ENCODE measurements at regions not wholly inside any gene's neighbourhood (a gene's known extent, or its start where the extent isn't known, plus 50 kb on each side); places are given as distances from the start of the nearest gene placed in this dataset.

DNA sequence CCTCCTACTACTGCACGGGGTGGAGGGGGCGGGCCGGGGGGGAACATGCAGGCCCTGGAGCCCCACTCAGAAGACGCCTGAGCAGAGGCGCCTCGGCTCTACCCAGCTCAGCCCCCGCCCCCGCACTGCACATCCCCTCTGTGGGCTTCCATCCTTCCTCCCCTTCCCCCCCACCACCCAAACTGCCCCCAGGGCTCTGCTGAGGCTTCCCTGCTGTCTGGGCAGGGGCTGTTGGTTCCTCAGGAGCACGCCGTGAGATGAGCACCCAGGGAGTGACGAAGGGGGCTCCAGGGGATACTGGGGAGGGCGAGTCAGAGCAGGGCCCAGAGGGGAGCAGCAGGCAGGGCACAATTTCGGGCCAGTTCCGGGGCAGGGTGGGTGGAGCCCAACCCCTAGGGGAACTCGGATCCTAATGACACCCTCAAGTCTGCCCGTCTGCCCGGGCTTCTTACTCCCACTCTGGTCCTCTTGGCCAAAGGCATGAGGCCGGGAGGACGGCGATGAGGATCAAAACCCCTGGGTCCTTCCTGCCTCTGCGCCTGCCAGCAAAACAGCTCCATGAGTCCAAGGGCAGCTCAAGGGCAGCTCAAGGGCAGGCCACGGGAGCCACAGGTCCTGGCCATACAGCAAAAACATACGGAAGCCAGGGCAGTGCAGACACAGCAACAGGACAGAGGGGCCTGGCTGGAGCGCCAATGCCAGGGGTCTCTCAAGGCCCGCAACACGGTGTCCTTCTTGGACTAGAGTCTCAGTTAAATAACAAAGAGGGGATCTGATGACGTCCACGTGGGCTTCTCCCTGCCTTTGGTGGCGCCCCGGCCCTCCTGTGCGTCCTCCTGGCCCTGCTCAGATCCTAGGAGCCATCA lies 200.9 kb downstream of the AUH start:
- POLR2A ChIA-PET, result no interaction called here

DNA sequence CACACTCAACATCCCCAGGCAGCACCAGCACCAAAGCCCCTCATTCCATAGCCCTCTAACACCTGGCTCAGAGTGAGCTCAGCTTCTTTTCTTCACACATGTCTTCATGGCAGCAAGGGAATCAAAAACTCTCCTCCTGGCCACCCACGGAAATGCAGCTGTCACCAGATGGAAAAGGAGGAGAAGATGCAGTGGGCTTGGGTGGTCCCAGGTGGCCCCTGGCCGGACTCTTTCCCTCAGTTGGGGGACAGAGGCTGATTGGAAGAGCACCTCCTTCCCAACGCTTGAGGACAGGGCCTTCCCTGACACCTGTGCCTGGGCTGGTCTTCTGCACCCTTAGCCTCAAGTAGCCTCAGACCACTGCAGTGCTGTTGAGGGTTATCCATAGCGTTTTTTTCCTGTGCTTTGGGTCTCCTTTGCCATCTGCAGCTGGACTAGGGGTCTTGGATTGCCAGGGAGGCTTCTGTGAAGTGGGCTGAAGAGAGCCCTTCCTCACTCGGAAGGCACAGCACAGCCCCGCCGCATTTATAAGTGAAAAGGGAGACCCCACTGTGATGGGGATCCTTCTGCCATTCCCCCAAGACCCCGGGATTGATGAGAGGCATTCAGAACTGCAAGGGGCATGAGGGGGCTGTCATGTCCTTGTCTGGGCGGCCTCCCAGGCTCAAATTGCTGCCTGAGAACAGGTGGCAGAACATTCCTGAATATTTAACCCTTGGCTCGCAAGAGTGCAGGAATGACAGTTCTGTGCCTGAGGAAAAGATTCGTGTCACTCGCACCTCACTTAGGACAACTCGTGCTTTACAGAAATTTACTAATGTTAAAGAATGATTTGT lies 200.0 kb downstream of the AUH start:
- H3K9me3 Mint-ChIP-seq (ENCODE audit: unreplicated experiment), result no peaks in the 10 kb centered on the region
- TF ChIP-seq, protein P1, sequence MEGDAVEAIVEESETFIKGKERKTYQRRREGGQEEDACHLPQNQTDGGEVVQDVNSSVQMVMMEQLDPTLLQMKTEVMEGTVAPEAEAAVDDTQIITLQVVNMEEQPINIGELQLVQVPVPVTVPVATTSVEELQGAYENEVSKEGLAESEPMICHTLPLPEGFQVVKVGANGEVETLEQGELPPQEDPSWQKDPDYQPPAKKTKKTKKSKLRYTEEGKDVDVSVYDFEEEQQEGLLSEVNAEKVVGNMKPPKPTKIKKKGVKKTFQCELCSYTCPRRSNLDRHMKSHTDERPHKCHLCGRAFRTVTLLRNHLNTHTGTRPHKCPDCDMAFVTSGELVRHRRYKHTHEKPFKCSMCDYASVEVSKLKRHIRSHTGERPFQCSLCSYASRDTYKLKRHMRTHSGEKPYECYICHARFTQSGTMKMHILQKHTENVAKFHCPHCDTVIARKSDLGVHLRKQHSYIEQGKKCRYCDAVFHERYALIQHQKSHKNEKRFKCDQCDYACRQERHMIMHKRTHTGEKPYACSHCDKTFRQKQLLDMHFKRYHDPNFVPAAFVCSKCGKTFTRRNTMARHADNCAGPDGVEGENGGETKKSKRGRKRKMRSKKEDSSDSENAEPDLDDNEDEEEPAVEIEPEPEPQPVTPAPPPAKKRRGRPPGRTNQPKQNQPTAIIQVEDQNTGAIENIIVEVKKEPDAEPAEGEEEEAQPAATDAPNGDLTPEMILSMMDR (IDR thresholded peaks at IDR 0.05; ENCODE audit: unreplicated experiment), result no peak
- no peaks in the 10 kb centered on the region for H3K27me3 Mint-ChIP-seq (ENCODE audit: insufficient read depth, unreplicated experiment)
- H3K4me1 Mint-ChIP-seq (ENCODE audit: insufficient read depth, unreplicated experiment), result peaks cover 29% of the 10 kb centered on the region
- ChIA-PET CTCF (interaction anchor here (0.6 to 0.9 kb wide), 4 partner anchors 23 to 440 kb away, joined by 3 to 4 read pairs (median 3); no protein-coding TSS in a partner anchor), POLR2A (interaction anchor here (0.6 to 0.9 kb wide), 3 partner anchors 59 to 261 kb away, joined by 3 to 4 read pairs (median 4); no protein-coding TSS in a partner anchor)
- BruUV-seq (replicated peaks), result no TSS peak
- peak overlapping the region; percentile 91 for H3K27ac Mint-ChIP-seq (ENCODE audit: low read depth, unreplicated experiment)
- intact Hi-C loops (cut with micrococcal nuclease), result no loop called here
- no peak for DNase-seq (ENCODE audit: unreplicated experiment)
- H3K36me3 Mint-ChIP-seq (ENCODE audit: insufficient read depth, unreplicated experiment), result no peaks in the 10 kb centered on the region
- H3K4me3 Mint-ChIP-seq (ENCODE audit: unreplicated experiment), result no peak overlapping the region

More for the DNA sequence above, 200.9 kb downstream of the AUH start:
- no peak overlapping the region for H3K4me3 Mint-ChIP-seq (ENCODE audit: unreplicated experiment)
- no peaks in the 10 kb centered on the region for H3K9me3 Mint-ChIP-seq (ENCODE audit: unreplicated experiment)
- H3K4me1 Mint-ChIP-seq (ENCODE audit: insufficient read depth, unreplicated experiment), result peaks cover 33% of the 10 kb centered on the region
- peak overlapping the region; percentile 91 for H3K27ac Mint-ChIP-seq (ENCODE audit: low read depth, unreplicated experiment)
- DNase-seq (ENCODE audit: unreplicated experiment), result no peak
- TF ChIP-seq, protein P1 (IDR thresholded peaks at IDR 0.05; ENCODE audit: unreplicated experiment), result no peak
- CTCF ChIA-PET, result interaction anchor here (0.8 kb wide), 1 partner anchor 441 kb away, joined by 3 read pairs; no protein-coding TSS in a partner anchor
- BruUV-seq (replicated peaks), result no TSS peak
- H3K27me3 Mint-ChIP-seq (ENCODE audit: insufficient read depth, unreplicated experiment), result no peaks in the 10 kb centered on the region
- intact Hi-C loops (cut with micrococcal nuclease), result no loop called here
- H3K36me3 Mint-ChIP-seq (ENCODE audit: insufficient read depth, unreplicated experiment), result no peaks in the 10 kb centered on the region

DNA sequence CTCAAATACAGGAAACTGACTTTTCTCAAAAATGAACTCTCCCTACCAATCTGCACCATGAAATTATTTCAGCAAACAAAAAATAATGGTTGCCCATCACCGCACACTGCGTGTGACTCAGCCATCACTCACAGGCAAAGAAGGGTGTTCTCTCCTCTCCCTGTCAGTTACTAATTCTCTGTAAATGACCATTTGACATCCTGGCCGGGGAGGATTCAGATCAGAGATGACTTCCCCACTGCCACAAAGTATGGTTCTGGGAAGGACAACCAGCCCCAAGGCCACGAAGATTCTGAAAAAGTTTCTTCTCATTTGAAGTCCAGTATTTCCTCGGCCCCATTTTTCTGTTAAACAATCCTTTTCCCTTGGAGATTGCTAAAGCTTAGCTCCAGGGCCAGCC lies 199.4 kb downstream of the AUH start:
- Mint-ChIP-seq H3K27ac (ENCODE audit: low read depth, unreplicated experiment) (peak overlapping the region; percentile 91), H3K4me1 (ENCODE audit: insufficient read depth, unreplicated experiment) (peaks cover 30% of the 10 kb centered on the region), H3K27me3 (ENCODE audit: insufficient read depth, unreplicated experiment) (no peaks in the 10 kb centered on the region), H3K4me3 (ENCODE audit: unreplicated experiment) (peak overlapping the region; percentile 11), H3K36me3 (ENCODE audit: insufficient read depth, unreplicated experiment) (no peaks in the 10 kb centered on the region), H3K9me3 (ENCODE audit: unreplicated experiment) (no peaks in the 10 kb centered on the region)
- peak; percentile 63 for DNase-seq (ENCODE audit: unreplicated experiment)
- ChIA-PET POLR2A (interaction anchor here (0.6 to 1.4 kb wide), 4 partner anchors 15 to 260 kb away, joined by 3 to 4 read pairs (median 4); no protein-coding TSS in a partner anchor), CTCF (interaction anchor here (0.6 to 0.9 kb wide), 3 partner anchors 22 to 267 kb away, joined by 3 to 4 read pairs (median 3); no protein-coding TSS in a partner anchor)
- BruUV-seq (replicated peaks), result no TSS peak
- TF ChIP-seq, protein P1 (IDR thresholded peaks at IDR 0.05; ENCODE audit: unreplicated experiment), result no peak
- intact Hi-C loops (cut with micrococcal nuclease), result no loop called here

Data from MCF 10A (cell line).